Epithelial cell of prostate (primary cell): ENCODE measurements at regions not wholly inside any gene's neighbourhood (a gene's known extent, or its start where the extent isn't known, plus 50 kb on each side); places are given as distances from the start of the nearest gene placed in this dataset.

Experiments
- DNase-seq: peaks from one replicate; pipeline ENCODE4 v3.0.0-alpha.2; 2011; ENCODE audit warnings: low read depth, low spot score
- H3K27ac ChIP-seq: fragments of 450-650 bp; 2 replicates; pipeline ENCODE4 v1.5.1; 2017; ENCODE audit warnings: mild to moderate bottlenecking

- DNase-seq, result no peak
- H3K27ac ChIP-seq, result no peak overlapping the region
These were observed 388.1 kb upstream of the ROBO2 start for GRCh38 chr3:76651784-76652183.

GRCh38 chr3:76652524-76652923 lies 387.4 kb upstream of the ROBO2 start:
- H3K27ac ChIP-seq, result no peak overlapping the region
- DNase-seq, result no peak

- H3K27ac ChIP-seq, result no peak overlapping the region
- no peak for DNase-seq
These were observed 386.2 kb upstream of the ROBO2 start for GRCh38 chr3:76653640-76654251.

GRCh38 chr3:76656531-76657070 lies 383.3 kb upstream of the ROBO2 start:
- DNase-seq, result no peak
- H3K27ac ChIP-seq, result no peak overlapping the region

GRCh38 chr3:76657909-76658308 lies 382.0 kb upstream of the ROBO2 start:
- H3K27ac ChIP-seq, result no peak overlapping the region
- DNase-seq, result no peak

GRCh38 chr3:76661527-76662250 lies 378.2 kb upstream of the ROBO2 start:
- no peak for DNase-seq
- H3K27ac ChIP-seq, result no peak overlapping the region

- DNase-seq, result no peak
- no peak overlapping the region for H3K27ac ChIP-seq
These were observed 375.1 kb upstream of the ROBO2 start for GRCh38 chr3:76664816-76665215.

GRCh38 chr3:76668653-76669052 lies 371.2 kb upstream of the ROBO2 start:
- DNase-seq, result no peak
- H3K27ac ChIP-seq, result no peak overlapping the region

GRCh38 chr3:76669322-76669721 lies 370.6 kb upstream of the ROBO2 start:
- DNase-seq, result no peak

GRCh38 chr3:76673171-76673570 lies 366.7 kb upstream of the ROBO2 start:
- no peak for DNase-seq
- H3K27ac ChIP-seq, result no peak overlapping the region

More at GRCh38 chr3:76669322-76669721, 370.6 kb upstream of the ROBO2 start:
- H3K27ac ChIP-seq, result no peak overlapping the region

GRCh38 chr3:76679541-76679940 lies 360.4 kb upstream of the ROBO2 start:
- DNase-seq, result no peak

GRCh38 chr3:76683256-76683655 lies 356.6 kb upstream of the ROBO2 start:
- DNase-seq, result no peak
- no peak overlapping the region for H3K27ac ChIP-seq

More at GRCh38 chr3:76679541-76679940, 360.4 kb upstream of the ROBO2 start:
- no peak overlapping the region for H3K27ac ChIP-seq

GRCh38 chr3:76684946-76685345 lies 355.0 kb upstream of the ROBO2 start:
- no peak overlapping the region for H3K27ac ChIP-seq
- DNase-seq, result no peak

- no peak for DNase-seq
- no peak overlapping the region for H3K27ac ChIP-seq
These were observed 354.0 kb upstream of the ROBO2 start for GRCh38 chr3:76685858-76686257.

- H3K27ac ChIP-seq, result no peak overlapping the region
- DNase-seq, result no peak
These were observed 352.9 kb upstream of the ROBO2 start for GRCh38 chr3:76687019-76687418.

GRCh38 chr3:76694063-76694462 lies 345.8 kb upstream of the ROBO2 start:
- DNase-seq, result no peak
- H3K27ac ChIP-seq, result no peak overlapping the region

GRCh38 chr3:76698136-76698706 lies 341.7 kb upstream of the ROBO2 start:
- no peak for DNase-seq
- no peak overlapping the region for H3K27ac ChIP-seq

- DNase-seq, result no peak
- H3K27ac ChIP-seq, result no peak overlapping the region
These were observed 340.1 kb upstream of the ROBO2 start for GRCh38 chr3:76699846-76700245.

GRCh38 chr3:76700323-76700722 lies 339.6 kb upstream of the ROBO2 start:
- no peak overlapping the region for H3K27ac ChIP-seq
- DNase-seq, result no peak

GRCh38 chr3:76702676-76703075 lies 337.2 kb upstream of the ROBO2 start:
- no peak overlapping the region for H3K27ac ChIP-seq
- no peak for DNase-seq

GRCh38 chr3:76715426-76715825 lies 324.5 kb upstream of the ROBO2 start:
- no peak for DNase-seq
- no peak overlapping the region for H3K27ac ChIP-seq
